Inflammatory macrophage treated with lipopolysaccharide for 4 hours (primary cell): ENCODE measurements at regions not wholly inside any gene's neighbourhood (a gene's known extent, or its start where the extent isn't known, plus 50 kb on each side); places are given as distances from the start of the nearest gene placed in this dataset.
"Not testable (repeated sequence)": the region's sequence is repeated elsewhere in the genome, so short reads cannot be mapped to it uniquely, and the experiment has no call there.

Experiments used
- DNase-seq: peaks from one replicate; pipeline ENCODE4 v3.0.0-alpha.2; 2020

DNA sequence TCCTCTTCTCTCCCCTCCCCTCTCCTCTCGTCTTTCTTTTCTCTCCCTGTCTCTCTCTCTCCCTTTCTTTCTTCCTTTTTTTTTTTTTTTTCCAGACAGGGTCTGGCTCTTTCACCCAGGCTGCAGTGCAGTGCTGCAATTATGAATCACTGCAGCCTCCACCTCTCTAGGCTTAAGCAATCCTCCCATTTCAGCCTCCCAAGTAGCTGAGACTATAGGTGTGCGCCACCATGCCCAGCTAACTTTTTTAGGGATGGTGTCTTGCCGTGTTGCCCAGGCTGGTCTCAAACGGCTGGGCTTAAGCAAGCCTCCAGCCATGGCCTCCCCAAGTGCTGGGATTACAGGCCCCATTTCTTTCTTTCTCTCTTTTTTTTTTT is 59.9 kb upstream of the NCOA3 start:
- no peak for DNase-seq

DNA sequence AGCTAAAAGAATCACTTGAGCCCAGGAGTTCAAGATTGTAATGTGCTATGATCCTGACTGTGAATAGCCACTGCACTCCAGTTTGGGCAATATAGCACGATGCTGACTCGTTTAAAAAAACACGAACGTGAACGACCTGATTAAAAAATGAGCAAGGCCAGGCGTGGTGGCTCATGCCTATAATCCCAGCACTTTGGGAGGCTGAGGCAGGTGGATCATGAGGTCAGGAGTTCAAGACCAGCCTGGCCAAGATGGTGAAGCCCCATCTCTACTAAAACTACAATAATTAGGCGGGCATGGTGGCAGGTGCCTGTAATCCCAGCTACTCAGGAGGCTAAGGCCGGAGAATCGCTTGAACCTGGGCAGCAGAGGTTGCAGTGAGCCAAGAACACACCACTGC is 58.6 kb upstream of the NCOA3 start:
- not testable (repeated sequence) for DNase-seq

- no peak for DNase-seq
These were observed 57.1 kb upstream of the NCOA3 start for GRCh38 chr20:47444584-47444983.

GRCh38 chr20:47445291-47445690 is 56.4 kb upstream of the NCOA3 start:
- DNase-seq: no peak

- DNase-seq: not testable (repeated sequence)
These were observed 54.1 kb upstream of the NCOA3 start for GRCh38 chr20:47447350-47448296.

GRCh38 chr20:47448429-47448828 is 53.3 kb upstream of the NCOA3 start:
- no peak for DNase-seq

- no peak for DNase-seq
These were observed 50.1 kb upstream of the NCOA3 start for GRCh38 chr20:47451602-47451904.
